NCI-H2107 (cell line): ENCODE measurements at regions not wholly inside any gene's neighbourhood (a gene's known extent, or its start where the extent isn't known, plus 50 kb on each side); places are given as distances from the start of the nearest gene placed in this dataset.

Experiments
- DNase-seq: peaks from one replicate; lab custom pipeline; 2025; lab: John Stamatoyannopoulos, UW

DNA sequence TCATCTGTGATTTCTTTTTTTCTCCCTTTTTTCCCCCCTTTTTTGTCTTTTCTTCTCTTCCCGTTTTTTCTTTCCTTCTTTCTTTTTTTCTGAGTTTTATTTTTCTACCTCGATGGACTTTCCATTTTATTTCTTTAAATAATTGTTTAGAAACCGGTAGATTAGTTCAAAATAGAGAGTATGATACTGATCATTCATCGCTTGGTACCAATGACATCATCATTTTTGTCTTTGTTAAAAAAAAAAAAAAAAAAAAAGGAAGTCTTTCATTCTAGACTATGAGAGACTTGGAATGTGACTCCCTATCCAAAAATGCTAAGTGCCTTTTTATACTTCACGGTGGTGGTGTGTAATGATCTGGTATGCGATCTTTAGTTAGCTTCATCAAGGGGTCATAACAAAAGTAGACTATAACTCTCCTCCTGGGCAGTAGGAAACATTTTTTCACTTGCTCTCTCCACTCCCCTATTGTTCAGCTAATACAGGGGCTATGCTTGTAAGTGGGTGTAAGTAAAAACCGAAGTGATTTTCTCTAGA, 1517.5 kb upstream of the ZEB2 start:
- DNase-seq: no peak

DNA sequence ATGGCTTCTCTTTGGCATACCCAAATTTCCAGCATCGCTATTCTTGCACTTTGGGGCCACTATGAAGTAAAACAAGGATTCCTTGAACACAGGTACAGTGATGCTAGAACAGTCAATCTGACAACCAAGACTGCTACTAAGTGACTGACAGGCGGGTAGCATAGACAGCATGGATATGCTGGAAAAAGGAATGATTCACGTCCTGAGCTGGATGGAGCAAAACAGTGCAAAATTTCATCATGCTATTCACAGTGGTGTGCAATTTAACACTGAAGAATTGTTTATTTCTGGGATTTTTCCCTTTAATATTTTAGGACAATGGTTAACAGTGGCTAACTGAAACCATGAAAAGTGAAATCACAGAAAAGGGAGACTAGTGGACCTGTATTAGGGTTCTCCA, 1511.2 kb upstream of the ZEB2 start:
- DNase-seq: no peak

DNA sequence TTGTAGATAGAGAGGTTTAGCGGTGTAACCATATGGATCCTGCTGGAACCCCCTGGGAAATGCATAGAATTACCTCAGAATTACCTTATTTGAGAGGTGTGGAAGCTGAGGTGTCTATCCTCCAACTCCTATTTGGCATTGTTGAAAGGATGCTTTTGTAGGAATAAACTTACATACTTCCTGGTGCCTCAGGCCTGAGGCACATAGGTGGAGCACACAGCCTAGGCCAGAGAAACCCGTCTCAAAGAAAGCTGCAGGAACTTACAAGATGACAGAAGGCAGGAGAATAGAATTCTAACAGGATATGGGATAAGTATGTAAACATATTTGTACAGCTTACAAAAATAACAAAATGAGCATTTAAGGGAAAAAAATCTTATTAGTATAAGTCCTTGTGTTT, 1507.2 kb upstream of the ZEB2 start:
- no peak for DNase-seq

DNA sequence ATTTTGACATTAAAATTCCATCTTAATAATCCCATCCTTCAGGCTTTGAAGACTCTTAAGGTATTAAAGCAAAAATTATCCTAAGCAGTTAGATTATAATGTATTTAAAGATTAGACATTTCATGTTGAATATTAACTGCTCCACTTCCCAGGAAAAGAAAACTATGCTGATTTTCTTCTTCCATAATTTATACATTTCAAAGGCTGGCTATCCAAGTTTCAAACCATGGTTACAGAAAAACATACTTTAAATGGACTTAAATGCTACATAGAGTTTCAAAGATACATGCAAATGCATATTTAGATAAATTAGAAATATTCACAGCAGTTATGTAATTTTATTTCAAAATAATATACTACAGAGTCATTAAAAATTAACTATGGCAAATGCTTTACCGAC, 1505.6 kb upstream of the ZEB2 start:
- no peak for DNase-seq

DNA sequence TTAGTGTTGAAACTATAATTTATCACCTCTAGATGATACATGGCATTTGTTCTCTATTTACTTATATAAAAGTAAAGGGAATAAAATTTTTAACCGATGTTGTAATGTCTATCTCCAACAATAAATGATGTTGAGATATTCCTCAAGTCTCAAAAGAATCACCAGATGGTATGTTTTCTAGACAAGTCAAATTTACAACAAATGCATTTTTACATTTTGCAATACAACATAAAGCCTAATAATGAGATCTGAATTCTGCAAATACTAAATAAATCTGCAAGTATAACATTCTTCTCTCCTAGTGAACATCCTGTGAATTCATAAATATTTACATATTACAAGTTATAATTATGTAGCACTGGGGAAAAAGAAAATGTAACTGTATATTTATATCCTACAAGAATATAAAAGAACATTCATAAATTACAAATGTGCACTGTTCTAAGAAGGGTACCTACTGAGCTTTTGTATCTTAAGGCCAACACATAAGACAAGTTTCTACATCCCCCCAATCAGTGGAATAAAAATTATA, 1504.4 kb upstream of the ZEB2 start:
- DNase-seq: no peak

DNA sequence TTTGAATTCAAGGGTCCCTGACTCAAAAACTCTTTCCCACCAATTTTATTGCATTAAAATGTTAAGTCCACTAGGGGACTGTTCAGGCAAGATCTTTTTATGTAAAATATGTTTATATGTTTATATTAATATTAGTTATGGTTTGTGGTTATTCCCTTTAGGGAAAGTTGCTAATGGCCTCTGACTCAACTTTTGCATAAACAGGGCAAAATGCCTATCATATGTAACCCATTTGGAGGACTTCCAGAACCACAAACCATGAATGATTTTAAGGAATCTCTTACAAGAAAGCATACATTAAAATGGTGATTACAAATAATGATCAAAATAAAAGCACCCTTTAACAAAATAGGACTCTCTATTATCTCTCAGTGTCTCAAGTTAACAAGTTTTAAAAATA, 1484.5 kb upstream of the ZEB2 start:
- no peak for DNase-seq

DNA sequence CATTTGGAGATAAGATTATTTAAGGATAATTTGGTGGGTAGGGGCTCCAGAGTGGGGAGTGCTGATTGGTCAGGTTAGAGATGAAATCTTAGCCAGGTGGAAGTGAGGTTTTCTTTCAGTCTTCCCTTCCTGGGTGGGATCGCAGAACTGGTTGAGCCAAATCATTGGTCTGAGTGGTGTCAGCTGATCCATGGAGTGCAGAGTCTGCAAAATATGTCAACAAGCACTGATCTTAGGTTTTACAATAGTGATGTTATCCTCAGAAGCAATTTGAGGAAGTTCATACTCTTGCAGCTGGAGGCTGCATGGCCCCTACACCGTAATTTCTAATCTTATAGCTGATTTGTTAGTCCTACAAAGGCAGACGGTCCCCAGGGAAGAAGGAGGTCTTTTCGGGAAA, 1483.4 kb upstream of the ZEB2 start:
- no peak for DNase-seq

DNA sequence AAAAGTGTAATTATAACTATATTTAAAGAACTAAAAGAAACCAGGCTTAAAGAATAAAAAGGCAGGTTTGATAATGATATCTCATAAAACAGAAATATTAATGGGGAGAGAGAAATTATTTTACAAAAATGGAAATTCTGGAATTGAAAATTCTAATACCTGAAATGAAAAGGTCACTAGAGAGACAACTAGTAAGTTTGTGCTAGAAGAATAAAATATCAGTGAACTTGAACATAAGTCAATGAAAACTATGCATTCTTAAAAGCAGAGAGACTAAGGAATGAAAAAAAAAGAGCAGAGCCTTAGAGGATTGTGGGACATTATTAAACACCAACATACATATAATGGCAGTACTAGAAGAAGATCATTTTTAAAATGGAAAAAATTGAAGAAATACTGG, 1475.0 kb upstream of the ZEB2 start:
- DNase-seq: no peak

DNA sequence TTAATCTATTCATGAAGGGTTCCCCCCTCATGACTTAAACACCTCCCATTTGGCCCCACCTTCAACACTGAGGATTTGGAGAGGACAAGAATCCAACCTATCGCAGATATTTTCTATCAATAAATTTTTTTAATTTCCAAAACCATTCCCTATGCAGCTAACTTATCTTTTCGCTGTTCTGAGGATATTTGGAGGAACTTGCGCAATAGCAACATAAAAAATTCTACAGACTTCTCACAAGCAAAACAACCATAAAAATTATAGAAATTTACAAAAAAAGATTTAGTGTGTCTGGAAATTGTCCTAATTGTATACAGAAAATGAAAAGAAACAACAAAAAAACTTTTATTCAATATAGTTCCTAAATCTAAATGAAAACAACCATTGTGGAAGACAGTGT, 1472.7 kb upstream of the ZEB2 start:
- no peak for DNase-seq

DNA sequence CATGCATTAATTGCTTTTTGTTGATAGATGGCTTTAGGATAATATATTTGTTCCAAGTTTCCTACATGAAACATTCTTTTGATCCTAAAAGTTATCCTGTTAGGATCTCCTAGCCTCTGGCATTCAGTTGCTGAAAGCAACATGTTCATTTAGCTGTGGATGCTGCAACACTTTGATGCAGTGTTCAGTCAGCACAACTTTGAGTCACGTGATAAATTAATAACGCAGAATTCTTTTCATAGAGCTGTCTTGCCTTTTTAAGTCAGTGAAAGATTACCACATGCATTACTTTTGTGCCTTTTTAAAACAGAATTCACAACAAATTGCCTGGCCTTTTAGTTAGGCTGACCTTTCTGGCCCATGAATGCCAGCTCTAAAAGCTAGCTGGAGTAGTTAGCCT, 1467.9 kb upstream of the ZEB2 start:
- DNase-seq: no peak

DNA sequence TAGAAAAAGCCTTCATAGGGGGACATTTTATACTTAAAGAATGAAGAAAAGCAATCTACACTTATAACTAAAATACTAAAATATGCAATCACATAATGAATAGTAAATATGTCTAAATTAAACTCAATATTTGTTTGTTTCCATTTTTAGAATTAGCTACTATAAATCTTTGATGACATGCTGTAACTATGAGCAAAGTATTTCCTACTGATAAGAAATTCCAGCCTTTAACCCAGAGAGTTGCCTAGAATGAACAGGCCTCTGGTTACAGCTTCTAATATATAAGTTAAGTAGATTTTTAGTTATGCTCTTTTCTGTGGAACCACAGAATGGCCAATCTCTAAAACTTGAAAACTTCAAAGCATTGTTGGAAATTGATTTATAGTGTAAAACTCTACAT, 1465.6 kb upstream of the ZEB2 start:
- no peak for DNase-seq

DNA sequence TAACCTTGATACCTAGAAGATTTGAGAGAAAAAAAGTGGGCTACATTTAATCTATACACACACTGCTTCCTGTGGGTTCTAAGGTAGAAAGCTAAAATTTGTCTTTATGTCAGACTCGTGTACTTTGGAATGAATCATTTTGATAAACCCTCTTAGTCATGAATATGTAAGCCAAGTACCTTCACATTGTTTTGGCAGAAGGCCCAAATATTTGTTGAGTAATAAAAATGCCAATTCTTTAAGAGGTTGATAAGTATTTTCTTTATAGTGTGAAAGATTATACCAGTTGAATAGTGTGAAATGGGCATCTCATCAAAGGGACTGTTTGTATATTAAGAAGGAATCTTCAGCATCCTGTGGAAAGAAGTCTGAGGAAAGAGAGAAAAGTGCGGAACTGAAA, 1464.7 kb upstream of the ZEB2 start:
- DNase-seq: no peak

DNA sequence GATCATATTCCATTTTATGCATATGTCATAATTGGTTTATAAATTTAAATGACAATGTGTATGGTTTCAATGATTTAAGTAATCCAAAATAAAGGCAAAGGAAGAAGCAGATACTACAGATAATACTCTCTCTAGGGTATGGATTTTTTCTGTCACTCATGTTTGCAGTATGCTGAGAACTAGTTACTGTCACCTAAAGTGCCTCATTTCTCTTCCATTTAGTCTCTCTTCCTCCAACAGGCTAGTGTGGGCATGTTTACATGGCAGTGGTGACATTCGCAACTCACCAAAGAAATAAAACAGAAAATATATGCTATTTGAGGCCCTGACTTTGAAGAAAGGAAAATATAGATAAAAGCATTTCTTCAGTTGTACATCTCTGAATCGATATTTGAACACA, 1460.4 kb upstream of the ZEB2 start:
- no peak for DNase-seq

DNA sequence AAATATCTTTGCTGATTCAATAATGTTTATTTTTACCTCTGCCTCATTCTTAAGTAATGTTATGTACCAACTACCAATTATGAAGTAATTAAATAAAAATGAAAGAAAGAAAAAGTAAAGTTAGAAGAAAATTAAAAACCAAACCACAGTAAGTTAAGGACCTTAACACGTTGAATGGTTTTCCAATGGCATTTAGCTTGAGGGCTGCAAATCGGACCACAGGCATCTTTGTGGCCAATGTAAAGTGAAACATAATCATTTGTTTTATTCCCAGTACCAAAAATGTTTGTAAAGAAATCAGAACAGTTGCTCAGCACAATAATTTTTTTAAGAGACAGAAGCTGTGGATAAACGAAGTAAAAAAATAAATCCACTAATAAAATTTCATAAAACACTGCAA, 1455.5 kb upstream of the ZEB2 start:
- DNase-seq: no peak

DNA sequence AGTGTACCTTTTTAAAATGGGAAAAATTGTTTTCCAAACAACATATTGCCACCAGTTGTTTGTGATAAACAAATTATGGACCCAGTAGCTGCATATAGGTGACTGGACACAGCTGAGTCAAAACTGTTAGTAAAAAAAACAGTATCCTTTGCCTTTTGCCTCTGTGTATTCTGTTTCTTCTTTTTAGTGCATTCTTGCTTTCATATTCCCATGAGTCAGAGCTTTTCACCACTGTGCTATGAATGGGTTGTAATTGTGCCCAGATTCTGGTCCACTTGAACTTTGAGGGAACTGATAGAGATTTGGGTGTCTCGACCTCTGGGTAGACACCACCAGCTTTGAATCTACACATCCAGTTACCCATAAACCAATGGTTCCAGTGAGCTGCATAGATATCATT, 1441.9 kb upstream of the ZEB2 start:
- no peak for DNase-seq

DNA sequence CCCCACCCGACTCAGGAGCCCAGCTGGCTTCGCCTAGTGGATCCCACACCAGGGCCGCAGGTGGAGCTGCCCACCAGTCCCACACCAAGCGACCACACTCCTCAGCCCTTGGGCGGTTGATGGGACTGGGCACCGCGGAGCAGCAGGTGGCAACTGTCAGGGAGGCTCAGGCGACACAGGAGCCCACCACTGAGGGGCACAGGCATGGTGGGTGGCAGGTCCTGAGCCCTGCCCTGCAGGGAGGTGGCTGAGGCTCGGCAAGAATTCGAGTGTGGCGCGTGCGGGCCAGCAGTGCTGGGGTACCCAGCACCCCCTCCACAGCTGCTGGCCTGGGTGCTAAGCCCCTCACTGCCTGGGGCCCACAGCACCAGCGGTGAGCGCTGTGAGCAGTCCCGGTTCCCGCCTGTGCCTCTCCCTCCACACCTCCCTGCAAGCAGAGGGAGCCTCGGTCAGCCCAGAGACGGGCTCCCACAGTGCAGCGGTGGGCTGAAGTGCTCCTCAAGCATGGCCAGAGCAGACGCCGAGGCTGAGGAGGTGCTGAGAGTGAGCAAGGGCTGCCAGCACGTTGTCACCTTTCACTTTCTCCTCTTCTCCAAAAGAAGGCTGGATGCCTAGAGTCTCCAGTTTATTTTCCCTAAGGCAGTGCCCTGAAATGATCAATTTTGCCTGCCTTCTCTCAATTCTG, 1440.7 kb upstream of the ZEB2 start:
- no peak for DNase-seq

DNA sequence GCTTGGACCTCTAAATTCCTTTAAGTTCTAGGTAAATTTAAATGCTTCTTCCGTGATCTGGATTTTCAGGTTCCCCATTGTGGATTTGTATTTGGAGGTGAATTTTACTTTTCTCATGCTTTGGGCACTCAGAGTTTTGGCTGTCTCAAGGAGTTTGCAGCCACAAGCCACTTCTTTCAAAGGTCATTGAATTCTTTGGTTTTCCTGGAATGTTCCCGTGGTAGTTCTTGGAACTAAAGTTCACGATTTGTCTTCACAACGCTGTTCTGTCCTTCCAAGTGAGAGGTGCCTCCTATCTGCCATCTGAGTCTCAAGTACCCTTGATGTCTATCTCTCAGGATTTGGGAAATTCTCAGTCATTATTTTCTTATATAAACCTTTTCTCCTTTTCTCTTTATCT, 1438.7 kb upstream of the ZEB2 start:
- DNase-seq: no peak

DNA sequence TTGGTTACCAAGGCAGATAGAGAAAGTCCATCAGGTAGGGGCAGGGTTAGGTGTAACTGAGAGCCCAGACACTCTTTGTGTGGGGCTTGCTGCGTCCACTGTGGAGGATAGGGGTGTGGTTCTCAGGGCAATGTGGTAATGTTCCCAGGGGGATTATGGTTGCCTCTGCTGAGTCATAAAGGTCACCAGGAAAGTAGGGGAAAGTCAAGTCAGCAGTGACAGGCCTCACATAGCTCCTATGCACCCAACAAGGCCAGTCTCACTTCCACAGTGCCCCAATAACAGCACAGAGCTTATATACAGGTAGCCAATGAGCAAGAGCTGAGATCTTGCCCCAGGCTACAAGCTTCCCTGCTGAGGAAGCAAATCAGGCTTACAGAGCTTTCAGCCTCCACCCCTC, 1438.0 kb upstream of the ZEB2 start:
- no peak for DNase-seq

DNA sequence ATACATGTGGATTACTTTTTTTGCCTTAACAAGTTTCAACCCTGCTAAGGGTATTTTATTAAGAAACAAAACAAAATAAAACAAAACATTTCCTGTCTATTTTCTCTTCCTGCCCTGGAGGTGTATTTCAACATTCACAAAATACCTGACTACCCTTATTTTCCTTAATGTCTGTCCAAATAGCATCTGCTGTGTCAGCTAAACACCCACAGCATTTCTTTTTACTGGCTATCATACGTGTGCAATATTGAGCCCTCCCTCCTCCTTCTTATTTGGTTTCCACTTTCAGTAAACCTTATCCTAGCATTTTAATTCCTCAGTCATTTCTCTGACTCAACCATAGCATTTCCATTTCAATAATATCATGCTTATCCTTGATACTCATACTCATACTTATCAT, 1420.0 kb upstream of the ZEB2 start:
- DNase-seq: no peak

DNA sequence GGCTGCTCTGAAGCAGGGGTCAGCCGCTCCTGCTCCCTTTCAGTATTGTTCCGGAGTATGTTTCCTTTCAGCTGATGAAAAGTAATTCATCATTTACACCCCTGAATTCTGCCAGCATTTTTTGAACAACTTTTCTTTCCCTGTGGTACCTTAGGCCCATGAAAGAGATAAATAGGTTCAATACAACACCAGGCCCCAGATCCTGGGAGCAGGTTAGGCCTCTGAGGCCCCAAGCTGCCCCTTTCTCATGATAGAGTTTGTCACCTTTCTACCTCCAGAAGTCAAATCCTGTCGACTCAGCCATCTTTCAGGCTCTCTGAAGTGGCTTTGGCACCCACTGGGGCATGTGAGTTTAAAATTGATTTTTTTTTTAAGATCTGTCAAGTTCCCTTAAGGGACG, 1415.1 kb upstream of the ZEB2 start:
- no peak for DNase-seq

DNA sequence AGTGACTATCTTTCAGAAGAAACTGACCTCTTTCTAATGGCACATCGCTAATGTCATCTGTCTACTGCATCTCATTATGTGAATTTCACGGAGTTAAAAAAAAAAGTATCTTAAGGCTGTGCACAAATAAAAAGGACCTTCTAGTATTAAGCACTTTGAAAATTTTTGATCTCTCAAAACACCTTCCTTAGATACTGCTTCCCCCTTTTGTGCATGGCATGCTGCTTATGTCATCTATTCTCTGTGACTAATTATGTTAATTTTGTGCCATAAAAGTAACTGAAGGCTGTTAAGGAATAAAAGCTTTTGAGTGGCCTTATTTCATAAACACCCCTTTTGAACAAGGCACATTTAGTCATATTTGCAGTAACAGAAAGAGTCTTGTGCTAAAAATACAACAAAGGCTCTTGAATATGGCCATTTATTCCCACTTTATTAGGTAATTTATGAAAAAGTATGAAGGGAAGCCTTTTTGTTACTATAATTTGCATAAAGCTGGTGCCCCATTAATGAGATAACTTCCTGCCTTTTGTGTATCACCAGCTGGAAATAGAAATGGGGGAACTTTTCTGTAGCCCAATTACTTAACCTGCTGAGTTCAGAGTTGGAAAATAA, 1412.0 kb upstream of the ZEB2 start:
- DNase-seq: no peak

DNA sequence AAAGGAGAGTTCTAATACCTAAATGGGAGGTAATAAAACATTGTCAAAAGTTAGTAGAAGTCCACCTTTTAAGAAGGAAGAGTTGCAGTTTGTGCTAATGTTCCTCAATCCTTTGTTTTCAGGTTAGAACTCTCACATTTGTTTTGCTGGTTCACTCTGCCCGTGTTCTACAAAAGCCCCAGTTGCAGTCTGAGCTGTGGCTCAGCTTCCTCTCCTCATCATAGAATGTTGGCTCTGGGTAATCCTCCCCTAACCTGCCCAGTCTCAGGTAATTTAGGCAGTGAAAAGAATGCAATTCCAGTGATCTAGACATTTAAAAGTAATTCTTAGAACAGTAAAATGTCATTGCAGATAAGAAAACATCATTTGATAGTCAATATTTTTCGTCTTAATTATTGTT, 1410.4 kb upstream of the ZEB2 start:
- DNase-seq: no peak

DNA sequence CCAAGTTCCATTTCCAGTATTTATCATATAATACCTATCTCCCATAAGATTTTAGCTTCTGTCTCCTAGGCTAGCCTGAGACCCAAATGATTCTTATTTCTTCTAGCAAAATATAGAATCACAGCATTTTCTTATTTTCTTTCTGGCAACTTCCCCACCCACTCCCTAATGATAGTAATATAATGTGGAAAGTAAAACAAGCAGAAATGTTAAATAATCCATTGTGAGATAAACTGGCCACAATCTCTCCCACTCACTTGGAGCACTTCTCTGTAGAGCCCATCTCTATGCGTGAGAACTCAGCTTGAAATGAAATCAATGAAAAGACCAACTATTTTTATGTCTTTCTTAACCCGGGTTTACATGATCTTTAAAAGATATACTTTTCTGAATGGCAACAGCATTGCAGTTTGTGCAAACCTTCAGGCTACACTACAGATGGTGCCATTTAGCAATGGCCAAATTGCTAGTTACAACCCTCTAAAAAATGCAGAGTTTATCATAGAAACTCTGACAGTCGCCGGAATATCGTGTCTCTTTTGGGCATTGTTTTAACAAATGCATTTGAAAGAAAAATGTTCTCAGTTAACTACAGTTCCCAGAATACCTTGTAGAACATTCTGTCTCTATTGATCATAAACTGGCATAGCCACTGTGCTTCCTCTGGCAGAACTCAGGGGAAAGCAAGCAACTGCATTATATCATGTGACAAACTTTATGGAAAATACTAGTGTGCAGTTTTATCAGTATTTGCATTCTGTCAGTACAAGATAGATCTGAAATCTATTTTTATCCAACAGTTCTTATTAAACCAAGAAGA, 1407.4 kb upstream of the ZEB2 start:
- no peak for DNase-seq
